Inferior parietal cortex (tissue), 1 donor: ENCODE measurements at regions not wholly inside any gene's neighbourhood (a gene's known extent, or its start where the extent isn't known, plus 50 kb on each side); places are given as distances from the start of the nearest gene placed in this dataset.

Experiments
- DNase-seq: peaks from one replicate; pipeline ENCODE4 v3.0.0-alpha.2; 2016; ENCODE audit errors: extremely low spot score

DNA sequence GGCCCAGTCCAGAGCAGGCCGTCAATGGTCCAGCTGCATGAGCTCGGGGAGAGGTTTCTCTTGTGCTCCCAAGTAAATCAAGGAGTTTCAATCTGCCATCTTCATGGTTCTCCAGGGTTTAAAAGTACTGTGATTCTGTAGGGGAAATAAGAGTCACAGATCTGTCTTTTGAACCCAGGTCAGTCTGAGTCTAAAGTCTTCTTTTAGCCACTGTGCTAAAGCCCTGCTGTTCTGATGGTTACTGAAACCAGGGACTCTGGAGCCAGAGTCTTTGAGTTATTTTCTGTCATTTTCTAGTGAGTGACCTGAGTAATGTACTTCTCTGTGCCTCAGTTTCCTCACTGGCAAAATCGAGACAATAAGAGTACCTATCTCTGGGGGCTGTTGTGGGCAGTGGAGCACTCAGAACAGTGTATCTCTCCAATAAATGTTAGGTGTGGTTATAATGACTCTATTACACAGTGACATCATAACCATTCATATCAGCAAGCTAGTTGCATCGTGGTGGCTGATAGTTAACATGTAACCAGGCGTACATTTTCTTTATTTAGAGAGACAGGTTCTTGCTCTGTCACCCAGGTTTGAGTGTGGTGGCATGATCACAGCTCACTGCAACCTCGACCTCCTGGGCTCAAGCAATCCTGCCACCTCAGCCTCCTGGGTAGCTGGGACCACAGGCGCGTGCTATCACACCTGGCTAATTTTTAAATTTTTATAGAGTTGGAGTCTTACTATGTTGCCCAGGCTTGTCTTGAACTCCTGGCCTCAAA is 74.6 kb upstream of the KCNG1 start:
- DNase-seq: no peak

GRCh38 chr20:51096582-51097267 is 73.8 kb upstream of the KCNG1 start:
- DNase-seq: no peak

DNA sequence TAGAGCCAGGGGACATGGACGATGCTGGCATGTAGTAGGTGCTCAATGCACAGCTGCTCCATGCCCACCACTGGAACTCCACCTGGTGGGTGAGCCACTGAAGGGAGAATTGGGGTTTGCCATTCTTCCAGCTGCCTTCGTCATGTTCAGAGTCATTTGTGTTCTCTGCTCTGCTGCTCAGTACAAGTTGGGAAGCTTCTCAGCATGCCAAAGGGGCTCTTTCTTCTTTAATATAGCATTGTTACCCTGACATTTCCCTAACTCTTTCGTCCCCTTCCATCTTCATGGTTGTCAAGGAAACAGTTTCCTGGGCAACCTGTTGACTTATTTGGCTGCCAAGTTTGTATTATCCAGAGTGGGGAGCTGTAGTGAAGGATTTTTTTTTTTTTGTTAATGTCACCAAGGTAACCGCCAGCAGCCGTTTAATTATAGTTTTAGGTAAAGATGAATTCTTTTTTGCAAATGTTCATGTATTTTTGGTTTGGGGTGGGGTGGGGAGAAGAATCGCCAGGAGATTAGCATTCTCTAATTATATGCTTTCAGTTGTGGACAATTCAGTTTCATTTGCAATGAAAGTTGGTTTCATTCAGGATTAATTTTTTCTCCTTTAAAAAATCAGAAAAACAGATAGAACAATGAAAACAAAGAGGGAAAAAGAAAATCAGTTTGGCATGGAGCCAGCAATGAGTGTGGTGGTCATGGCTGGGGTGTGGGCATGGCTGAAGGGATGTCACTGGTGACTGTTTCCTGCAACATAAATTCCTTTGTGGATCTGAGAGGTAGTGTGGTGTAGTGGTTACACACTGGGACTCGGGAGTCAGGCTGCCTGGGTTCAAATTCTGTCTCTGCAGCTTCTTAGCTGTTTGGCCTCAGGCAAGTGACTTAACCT is 73.0 kb upstream of the KCNG1 start:
- DNase-seq: peak; percentile 43

GRCh38 chr20:51094221-51094620 is 71.3 kb upstream of the KCNG1 start:
- no peak for DNase-seq

DNA sequence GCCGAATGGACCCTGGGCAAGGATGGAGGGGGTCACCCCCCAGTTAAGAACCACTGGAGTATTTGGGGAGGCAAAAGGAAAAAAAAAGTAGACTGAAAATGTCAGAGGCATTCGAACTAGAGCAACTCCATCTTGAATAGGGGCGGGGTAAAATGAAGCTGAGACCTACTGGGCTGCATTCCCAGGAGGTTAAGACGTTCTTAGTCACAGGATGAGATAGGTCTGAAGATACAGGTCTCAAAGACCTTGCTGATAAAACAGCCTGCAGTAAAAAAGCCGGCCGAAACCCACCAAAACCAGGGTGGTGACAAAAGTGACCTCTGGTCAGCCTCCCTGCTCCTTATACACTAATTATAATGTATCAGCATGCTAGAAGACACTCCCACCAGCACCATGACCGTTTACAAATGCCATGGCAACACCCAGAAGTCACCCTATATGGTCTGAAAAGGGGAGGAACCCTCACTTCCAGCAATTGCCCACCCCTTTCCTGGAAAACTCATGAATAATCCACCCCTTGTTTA is 70.4 kb upstream of the KCNG1 start:
- DNase-seq: no peak

DNA sequence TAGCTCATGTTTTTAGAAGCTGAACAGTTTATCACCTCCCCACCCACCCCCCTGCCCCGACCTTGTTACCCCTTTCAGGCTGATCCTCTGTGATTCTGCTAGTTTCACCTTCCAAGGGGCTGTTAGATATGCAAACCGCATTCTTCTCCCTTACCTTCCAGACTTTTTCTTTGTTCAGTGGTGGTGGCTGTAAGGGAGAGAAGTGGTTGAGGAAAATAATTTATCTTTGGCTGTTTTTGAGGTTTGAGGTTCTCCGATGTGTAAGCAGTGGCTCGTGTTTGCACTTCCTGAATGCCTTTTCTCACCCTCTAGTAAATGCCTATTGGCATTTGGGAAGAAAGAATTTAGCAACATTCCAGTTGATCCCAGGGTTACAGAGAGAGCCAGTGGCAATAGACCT is 69.4 kb upstream of the KCNG1 start:
- DNase-seq: no peak

DNA sequence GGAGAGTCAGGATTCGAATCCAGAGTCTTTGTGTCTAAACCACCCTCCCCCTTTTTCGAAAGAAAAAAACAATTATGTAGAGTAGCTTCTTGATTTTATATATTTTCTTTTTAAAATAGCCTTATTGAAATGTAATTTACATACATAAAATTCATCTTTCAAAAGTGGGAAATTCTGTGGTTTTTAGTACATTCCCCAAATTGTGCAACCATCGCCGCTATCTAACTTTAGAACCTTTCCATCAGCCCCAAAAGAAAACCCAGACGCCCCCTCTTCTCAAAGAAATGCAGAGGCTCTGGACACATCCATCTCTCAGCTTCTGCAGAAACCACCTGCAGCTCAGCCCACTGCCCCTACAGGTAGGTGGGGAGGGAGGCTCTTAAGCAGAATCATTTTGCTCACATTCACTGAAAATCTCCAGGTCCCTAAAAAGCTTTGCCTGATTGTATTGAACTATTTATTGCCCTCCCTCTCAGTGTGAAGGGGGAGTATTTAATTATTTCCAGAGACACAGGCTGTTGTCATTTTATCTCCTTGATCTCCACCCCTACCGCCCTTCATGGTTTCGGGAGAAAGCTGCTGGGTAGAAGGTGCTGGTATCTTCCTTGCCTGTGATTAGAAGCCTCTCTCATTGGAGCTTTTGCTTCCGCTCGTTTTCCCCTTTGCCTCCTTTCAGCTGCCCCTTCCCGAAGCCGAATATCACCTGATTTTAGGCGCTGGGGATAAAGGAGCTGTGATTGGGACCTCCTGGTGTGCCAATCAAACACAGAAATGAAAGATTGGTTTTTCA is 68.7 kb upstream of the KCNG1 start:
- DNase-seq: no peak

DNA sequence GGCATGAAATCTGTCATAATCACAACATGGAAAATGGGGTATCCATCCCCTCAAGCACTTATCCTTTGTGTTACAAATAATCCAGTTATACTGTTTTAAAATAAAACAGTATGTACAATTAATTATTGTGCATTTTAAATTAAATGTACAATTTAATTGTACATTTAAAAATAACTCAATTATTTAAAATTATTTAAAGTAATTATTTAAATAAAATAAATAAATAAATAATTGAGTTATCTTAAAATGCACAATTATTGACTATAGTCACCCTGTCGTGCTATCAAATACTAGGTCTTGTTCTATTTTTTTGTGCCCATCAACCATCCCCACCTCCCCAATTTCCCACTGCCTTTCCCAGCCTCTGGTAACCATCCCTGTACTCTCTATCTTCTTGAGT is 66.9 kb upstream of the KCNG1 start:
- DNase-seq: no peak

GRCh38 chr20:51089272-51089781 is 66.4 kb upstream of the KCNG1 start:
- no peak for DNase-seq

- no peak for DNase-seq
Measured at GRCh38 chr20:51087266-51087665, 64.4 kb upstream of the KCNG1 start.

DNA sequence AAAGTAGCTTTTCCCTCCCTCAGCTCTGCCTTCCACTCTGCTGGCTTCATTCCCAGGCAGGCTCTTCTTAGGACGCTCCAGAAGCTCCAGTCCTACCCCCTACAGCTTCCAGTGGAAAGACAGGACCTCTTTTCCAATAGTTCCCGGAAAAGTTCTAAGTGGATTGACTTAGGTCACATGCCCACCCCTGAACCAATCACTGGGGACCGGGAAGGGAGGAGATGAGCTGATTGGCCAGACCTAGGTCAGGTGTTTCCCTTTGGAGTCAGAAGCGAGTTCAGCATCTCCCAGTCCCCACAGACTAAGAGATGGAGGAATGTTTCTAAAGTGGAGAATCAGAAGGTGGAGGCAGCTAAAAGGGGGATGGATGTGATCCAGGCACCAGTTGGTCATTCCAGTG is 62.9 kb upstream of the KCNG1 start:
- no peak for DNase-seq

DNA sequence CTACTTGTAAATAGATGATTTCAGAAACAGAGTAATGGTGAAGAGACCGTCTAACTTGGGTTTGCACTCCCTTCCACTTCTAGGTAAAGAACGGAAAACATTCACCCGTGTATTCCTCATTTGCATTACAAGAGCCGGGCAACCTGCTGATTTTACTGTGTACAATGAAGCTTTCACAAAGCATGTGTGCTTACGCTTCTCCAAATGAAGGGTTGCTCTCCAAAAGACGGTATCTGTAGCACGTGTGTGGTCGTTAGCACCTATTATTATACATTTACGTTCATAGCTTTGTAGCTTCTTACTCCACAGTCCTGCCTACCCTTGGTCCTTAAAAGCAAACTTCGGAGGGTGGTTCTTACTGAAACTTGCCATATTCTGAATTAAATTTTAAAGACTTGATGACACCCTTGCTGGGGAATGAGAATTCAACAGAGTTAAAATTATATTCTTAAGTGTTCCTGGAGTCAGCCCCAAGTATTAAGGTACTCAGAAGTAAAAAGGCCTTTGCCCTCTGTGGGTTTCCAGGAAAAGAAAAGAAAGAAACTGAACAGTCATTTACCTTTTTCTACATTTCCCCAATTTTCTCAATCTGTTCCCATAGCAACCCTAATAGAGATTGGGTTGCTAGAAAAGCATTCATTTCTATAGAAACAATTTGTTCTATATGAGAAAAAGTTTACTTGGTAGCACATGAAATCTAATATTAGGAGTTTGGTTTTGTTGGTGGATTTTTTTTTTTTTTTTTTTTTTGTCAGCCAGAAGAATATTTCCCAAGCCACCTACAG is 61.9 kb upstream of the KCNG1 start:
- no peak for DNase-seq

GRCh38 chr20:51083447-51083846 is 60.5 kb upstream of the KCNG1 start:
- DNase-seq: no peak

GRCh38 chr20:51082988-51083387 is 60.1 kb upstream of the KCNG1 start:
- no peak for DNase-seq

DNA sequence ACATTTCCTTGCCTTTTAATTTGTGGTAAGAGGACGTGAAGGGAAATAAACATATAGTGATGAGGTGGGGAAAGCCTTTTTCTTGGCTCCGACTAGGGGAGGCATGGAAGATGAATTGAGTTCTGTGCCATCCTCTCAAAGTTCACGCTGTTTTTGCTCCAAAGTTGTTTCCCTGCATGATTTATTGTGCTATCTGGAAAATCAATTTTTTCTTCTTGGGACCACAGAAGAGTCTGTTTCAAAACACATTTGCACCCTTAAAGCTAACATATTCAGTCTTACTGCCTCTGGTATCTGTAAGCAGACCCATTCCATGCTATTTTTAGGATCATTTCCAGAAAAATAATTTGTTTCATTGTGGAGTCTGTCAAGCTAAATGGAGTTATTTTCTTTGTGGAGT is 57.6 kb upstream of the KCNG1 start:
- no peak for DNase-seq

DNA sequence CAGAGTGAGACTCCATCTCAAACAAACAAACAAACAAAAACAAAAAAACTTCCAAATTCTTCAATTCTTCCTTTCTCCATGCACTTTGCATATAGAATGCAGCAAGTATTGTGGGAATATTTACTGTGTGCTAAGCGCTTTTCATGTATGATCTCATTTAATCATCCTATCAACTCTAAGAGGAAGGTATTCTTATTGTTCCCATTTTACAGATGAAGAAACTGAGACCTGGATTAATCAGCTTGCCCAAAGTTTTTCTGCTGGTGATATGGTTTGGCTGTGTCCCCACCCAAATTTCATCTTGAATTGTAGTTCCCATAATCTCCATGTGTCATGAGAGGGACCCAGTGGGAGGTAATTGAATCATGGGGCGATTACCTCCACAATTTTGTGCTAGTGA is 56.6 kb upstream of the KCNG1 start:
- no peak for DNase-seq

DNA sequence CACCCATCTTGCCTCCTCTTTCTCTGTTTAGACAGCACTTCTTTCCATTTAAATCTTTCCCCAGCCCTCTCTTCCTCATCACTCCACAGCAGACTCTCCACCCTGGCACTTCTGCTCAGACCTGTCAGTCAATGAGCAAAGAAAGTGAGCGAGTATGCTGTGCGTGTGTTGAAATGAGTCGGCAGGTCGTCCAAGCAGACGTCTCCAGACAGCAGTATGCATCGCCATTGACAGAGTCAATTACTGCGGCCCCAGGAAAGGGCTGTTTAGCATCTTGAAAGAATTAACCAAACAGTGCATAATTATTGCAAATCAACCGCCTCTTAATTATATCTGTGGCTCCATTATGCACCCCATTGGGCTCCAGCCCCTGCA is 54.8 kb upstream of the KCNG1 start:
- no peak for DNase-seq

DNA sequence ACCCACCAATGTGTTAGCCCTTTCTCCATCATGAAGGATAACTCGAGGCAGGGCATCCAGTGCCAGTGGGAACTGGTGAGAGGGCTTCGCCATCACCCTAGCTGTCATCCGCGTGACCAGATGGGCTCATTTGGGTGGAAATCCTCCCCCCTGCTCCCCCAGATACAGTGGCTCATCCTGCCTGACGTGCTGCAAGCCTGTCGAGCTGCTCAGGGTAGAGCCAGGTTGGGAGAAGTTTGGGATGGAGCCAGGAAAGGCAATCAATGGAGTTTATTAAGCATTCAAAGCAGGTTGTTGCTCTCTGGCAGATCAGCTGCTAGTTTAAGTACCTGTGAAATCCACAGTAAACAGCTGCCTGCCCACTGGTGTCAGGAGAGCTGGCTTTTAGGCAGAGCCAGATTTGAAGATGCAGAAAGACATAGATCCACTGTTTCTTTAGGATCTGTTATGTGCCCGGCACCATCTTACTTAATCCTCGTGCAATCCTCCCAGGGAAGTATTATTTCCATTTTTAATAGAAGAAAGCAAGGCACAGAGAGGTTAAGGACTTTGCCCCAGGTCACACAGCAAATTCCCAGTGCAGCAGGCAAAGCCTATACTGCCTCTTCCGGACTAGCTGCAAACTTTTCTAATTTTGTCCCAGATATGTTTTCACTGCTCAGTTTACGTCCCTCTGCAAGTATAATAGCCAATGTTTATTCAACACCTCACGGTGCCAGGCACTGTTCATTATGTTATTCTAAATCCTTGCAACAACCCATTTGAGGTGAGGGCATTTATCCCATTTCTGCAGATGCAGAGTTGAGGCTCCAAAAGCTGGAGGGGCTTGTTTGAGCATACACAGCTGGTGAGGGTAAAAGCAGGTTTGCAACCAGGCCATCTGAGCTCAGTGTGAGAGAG is 54.1 kb upstream of the KCNG1 start:
- no peak for DNase-seq

DNA sequence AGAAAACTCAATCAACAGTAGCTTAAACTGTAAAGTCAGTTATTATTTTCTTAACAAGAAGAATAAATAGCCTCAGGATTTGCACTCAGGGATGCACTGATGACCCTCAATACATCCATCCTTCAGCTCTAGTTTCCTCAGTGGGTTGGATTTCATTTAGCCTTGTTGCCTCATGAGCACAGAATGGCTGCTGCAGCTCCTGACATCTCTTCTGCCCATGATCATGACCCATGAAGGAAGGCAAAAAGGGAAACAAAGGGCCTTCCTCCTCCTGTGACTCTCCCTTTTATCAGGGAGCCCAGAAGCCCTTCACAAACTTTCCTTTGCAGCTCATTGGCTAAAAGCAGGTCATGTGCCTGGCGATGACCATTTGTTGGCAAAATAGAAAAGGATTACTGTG is 51.2 kb upstream of the KCNG1 start:
- DNase-seq: no peak
